Activated CD4-positive, alpha-beta T cell treated with anti-CD3 and anti-CD28 coated beads for 36 hours (primary cell): ENCODE measurements at regions not wholly inside any gene's neighbourhood (a gene's known extent, or its start where the extent isn't known, plus 50 kb on each side); places are given as distances from the start of the nearest gene placed in this dataset.

Source experiments
- ATAC-seq: fragments of 200-7000 bp; cut with Tn5 transposase; one replicate; pipeline ENCODE4 v1.10.0; 2021; ENCODE audit warnings: mild to moderate bottlenecking, moderate library complexity
- CTCF ChIA-PET: fragments of 350-600 bp; sonication (Branson Sonifier 250); formaldehyde crosslinking; loops from one replicate; lab custom pipeline; 2021; ENCODE audit warnings: antibody characterized with exemption; lab: Charles Lee
- POLR2A ChIA-PET: fragments of 350-600 bp; sonication (Branson Sonifier 250); formaldehyde crosslinking; loops from one replicate; lab custom pipeline; 2021; ENCODE audit warnings: antibody characterized with exemption, inconsistent platforms; lab: Charles Lee
- DNase-seq: peaks from one replicate; pipeline ENCODE4 v3.0.0-alpha.2; 2020
- H3K27ac Mint-ChIP-seq: one replicate; pipeline ENCODE4 v1.8.0; 2021; ENCODE audit warnings: mixed read lengths
- H3K27me3 Mint-ChIP-seq: one replicate; pipeline ENCODE4 v1.8.0; 2021; ENCODE audit warnings: mixed read lengths
- H3K36me3 Mint-ChIP-seq: one replicate; pipeline ENCODE4 v1.8.0; 2021; ENCODE audit warnings: low read depth, mixed read lengths
- H3K4me1 Mint-ChIP-seq: one replicate; pipeline ENCODE4 v1.8.0; 2021; ENCODE audit warnings: mixed read lengths
- H3K4me3 Mint-ChIP-seq: one replicate; pipeline ENCODE4 v1.8.0; 2021; ENCODE audit warnings: mild to moderate bottlenecking, moderate library complexity, mixed read lengths
- H3K9me3 Mint-ChIP-seq: one replicate; pipeline ENCODE4 v1.8.0; 2021; ENCODE audit warnings: low read depth, mixed read lengths
- intact Hi-C, 2 experiments: fragments of 100-400 bp; cut with DNase I in 1 of 2; cut with micrococcal nuclease in 1 of 2; formaldehyde crosslinking; loops; one replicate each; pipeline versions ENCODE4 v1.14.2 to v1.15.1; 2022 to 2024; cut with DNase I, micrococcal nuclease

- intact Hi-C loops, result no loop called here
- ChIA-PET POLR2A (no interaction called here), CTCF (interaction anchor here (0.6 kb wide), 1 partner anchor 650 kb away, joined by 3 read pairs; no protein-coding TSS in a partner anchor)
- Mint-ChIP-seq H3K9me3 (no peaks in the 10 kb centered on the region), H3K36me3 (no peaks in the 10 kb centered on the region), H3K27me3 (peaks cover 7% of the 10 kb centered on the region), H3K4me3 (no peak overlapping the region), H3K27ac (no peak overlapping the region), H3K4me1 (no peaks in the 10 kb centered on the region)
- ATAC-seq (no peak), DNase-seq (no peak)
Observed at GRCh38 chr2:200087451-200087850, 132.1 kb downstream of the MAIP1 start.

- Mint-ChIP-seq H3K27me3 (peaks cover 10% of the 10 kb centered on the region), H3K4me1 (no peaks in the 10 kb centered on the region), H3K27ac (no peak overlapping the region), H3K4me3 (no peak overlapping the region), H3K36me3 (no peaks in the 10 kb centered on the region), H3K9me3 (no peaks in the 10 kb centered on the region)
- intact Hi-C loops, result no loop called here
- ChIA-PET POLR2A (no interaction called here), CTCF (no interaction called here)
- no peak for DNase-seq
- ATAC-seq, result no peak
Observed at GRCh38 chr2:200089040-200089755, 133.8 kb downstream of the MAIP1 start.

DNA sequence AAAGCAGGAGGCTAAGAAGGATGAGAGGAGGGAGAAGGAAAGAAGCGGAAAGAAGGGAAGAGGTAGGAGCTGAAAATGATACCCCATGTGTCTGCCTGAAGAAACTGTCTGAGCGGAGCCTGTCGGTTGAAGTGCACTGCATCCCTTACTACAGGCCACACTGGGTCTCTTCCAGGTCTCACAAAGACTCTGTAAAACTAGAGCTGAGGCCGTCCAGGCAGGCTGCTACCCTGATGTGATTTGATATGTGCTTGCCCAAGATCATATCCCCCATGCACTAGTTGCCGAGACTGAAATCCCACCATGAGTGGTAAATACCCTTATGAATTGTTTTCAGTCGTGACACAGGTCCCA, 134.4 kb downstream of the MAIP1 start:
- CTCF ChIA-PET, result no interaction called here

DNA sequence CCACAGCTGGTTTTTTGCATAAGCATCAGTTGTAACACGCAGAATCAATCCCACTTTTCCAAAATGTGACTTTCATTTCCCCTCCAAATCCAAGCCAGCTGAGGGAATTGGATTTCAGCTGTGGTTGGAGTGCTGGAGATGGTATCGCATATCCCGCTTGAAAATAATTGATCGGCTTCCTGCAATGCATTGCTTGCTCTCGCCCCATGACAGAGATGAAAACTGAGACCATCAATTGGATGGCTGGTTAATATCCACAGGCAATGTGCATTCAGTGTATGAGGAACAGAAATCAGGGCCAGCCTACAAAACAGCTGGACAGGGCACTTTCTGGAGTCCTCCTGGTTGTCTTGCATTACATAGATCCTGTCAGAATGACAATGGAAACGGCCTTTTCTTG, 135.3 kb downstream of the MAIP1 start:
- no peaks in the 10 kb centered on the region for H3K36me3 Mint-ChIP-seq
- H3K4me1 Mint-ChIP-seq, result no peaks in the 10 kb centered on the region
- ATAC-seq (no peak), DNase-seq (no peak)
- intact Hi-C loops, result no loop called here
- no peaks in the 10 kb centered on the region for H3K9me3 Mint-ChIP-seq
- H3K27me3 Mint-ChIP-seq, result peaks cover 10% of the 10 kb centered on the region
- POLR2A ChIA-PET, result no interaction called here
- no peak overlapping the region for H3K27ac Mint-ChIP-seq
- no peak overlapping the region for H3K4me3 Mint-ChIP-seq
- CTCF ChIA-PET, result no interaction called here

More for the DNA sequence above, 134.4 kb downstream of the MAIP1 start:
- DNase-seq (no peak), ATAC-seq (no peak)
- intact Hi-C loops, result no loop called here
- no peaks in the 10 kb centered on the region for H3K9me3 Mint-ChIP-seq
- peaks cover 10% of the 10 kb centered on the region for H3K27me3 Mint-ChIP-seq
- H3K36me3 Mint-ChIP-seq, result no peaks in the 10 kb centered on the region
- H3K27ac Mint-ChIP-seq, result no peak overlapping the region
- POLR2A ChIA-PET, result no interaction called here
- no peak overlapping the region for H3K4me3 Mint-ChIP-seq
- H3K4me1 Mint-ChIP-seq, result no peaks in the 10 kb centered on the region

GRCh38 chr2:200091126-200091525, 135.7 kb downstream of the MAIP1 start:
- Mint-ChIP-seq H3K36me3 (no peaks in the 10 kb centered on the region), H3K9me3 (no peaks in the 10 kb centered on the region), H3K4me1 (no peaks in the 10 kb centered on the region), H3K27me3 (peaks cover 10% of the 10 kb centered on the region), H3K27ac (no peak overlapping the region), H3K4me3 (no peak overlapping the region)
- intact Hi-C loops, result no loop called here
- no peak for DNase-seq
- no peak for ATAC-seq
- ChIA-PET POLR2A (no interaction called here), CTCF (no interaction called here)

DNA sequence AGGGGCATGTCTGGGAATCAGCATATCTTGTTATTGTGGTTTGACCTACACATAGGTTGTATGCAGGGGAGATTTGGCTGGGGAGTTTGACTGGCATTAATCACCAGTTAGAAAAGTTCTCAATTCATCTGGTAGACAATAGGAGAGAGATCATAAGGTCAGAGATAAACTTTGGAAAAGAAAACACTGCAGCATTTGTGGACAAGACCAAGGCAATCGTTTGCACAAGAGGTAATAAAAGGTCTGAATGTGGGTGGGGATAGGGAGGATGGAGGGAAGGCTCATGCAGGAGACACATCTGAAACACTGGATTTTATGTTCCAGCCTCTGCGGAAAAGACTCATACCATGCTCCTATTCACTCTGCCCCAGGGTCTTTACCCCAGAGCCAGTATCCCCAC, 136.9 kb downstream of the MAIP1 start:
- no peaks in the 10 kb centered on the region for H3K4me1 Mint-ChIP-seq
- ChIA-PET POLR2A (no interaction called here), CTCF (interaction anchor here (0.6 kb wide), 1 partner anchor 445 kb away, joined by 3 read pairs; no protein-coding TSS in a partner anchor)
- H3K27me3 Mint-ChIP-seq, result peaks cover 13% of the 10 kb centered on the region
- no peak overlapping the region for H3K27ac Mint-ChIP-seq
- H3K9me3 Mint-ChIP-seq, result no peaks in the 10 kb centered on the region
- no peak overlapping the region for H3K4me3 Mint-ChIP-seq
- intact Hi-C loops, result no loop called here
- H3K36me3 Mint-ChIP-seq, result no peaks in the 10 kb centered on the region
- DNase-seq, result no peak
- no peak for ATAC-seq

DNA sequence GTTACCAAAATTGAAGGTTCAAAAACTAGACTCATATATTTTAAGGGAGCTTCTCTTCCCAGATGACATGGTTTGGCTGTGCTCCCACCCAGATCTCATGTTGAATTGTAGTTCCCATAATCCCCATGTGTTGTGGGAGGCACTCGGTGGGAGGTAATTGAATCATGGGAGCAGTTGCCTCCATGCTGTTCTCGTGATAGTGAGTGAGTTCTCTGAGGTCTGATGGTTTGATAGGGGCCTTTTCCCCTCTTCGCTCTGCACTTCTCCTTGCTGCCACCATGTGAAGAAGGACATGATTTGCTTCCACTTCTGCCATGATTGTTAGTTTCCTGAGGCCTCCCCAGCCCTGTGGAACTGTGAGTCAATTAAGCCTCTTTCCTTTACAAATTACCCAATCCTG, 140.1 kb downstream of the MAIP1 start:
- Mint-ChIP-seq H3K9me3 (no peaks in the 10 kb centered on the region), H3K27me3 (peaks cover 13% of the 10 kb centered on the region), H3K27ac (no peak overlapping the region), H3K36me3 (no peaks in the 10 kb centered on the region), H3K4me3 (no peak overlapping the region), H3K4me1 (no peaks in the 10 kb centered on the region)
- intact Hi-C loops, result no loop called here
- CTCF ChIA-PET, result no interaction called here
- ATAC-seq (no peak), DNase-seq (no peak)
- POLR2A ChIA-PET, result no interaction called here

GRCh38 chr2:200099256-200099655, 143.9 kb downstream of the MAIP1 start:
- Mint-ChIP-seq H3K9me3 (no peaks in the 10 kb centered on the region), H3K4me1 (no peaks in the 10 kb centered on the region), H3K36me3 (no peaks in the 10 kb centered on the region), H3K27me3 (peaks cover 9% of the 10 kb centered on the region), H3K27ac (no peak overlapping the region), H3K4me3 (no peak overlapping the region)
- DNase-seq (no peak), ATAC-seq (no peak)
- intact Hi-C loops, result no loop called here
- ChIA-PET CTCF (no interaction called here), POLR2A (no interaction called here)

DNA sequence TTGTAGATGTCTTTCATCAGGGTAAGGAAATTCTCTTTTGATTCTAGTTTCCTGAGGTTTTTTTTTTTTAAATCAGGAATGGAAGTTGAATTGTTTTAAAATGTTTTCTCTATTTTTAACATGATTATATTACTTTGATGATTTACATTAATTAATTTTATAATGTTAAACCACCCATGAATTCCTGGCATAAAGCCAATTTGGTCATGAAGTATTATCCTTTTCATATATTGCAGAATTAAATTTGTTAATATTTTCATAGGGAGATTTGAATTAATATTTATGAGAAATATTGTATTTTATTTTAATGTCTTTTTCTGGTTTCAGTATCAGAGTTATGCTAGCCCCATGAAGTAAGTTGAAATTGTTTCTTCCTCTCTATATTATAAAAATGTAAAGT, 144.6 kb downstream of the MAIP1 start:
- H3K27me3 Mint-ChIP-seq, result peaks cover 9% of the 10 kb centered on the region

GRCh38 chr2:200101922-200102321, 146.5 kb downstream of the MAIP1 start:
- Mint-ChIP-seq H3K27me3 (peaks cover 6% of the 10 kb centered on the region), H3K9me3 (no peaks in the 10 kb centered on the region), H3K27ac (no peak overlapping the region), H3K4me1 (no peaks in the 10 kb centered on the region), H3K36me3 (no peaks in the 10 kb centered on the region), H3K4me3 (no peak overlapping the region)
- CTCF ChIA-PET, result interaction anchor here (0.6 kb wide), 1 partner anchor 46 kb away, joined by 4 read pairs; no protein-coding TSS in a partner anchor
- DNase-seq (no peak), ATAC-seq (no peak)
- intact Hi-C loops, result no loop called here
- POLR2A ChIA-PET, result no interaction called here

More for the DNA sequence above, 144.6 kb downstream of the MAIP1 start:
- H3K36me3 Mint-ChIP-seq, result no peaks in the 10 kb centered on the region
- DNase-seq (no peak), ATAC-seq (no peak)
- intact Hi-C loops, result no loop called here
- no peaks in the 10 kb centered on the region for H3K9me3 Mint-ChIP-seq
- no peaks in the 10 kb centered on the region for H3K4me1 Mint-ChIP-seq
- H3K4me3 Mint-ChIP-seq, result no peak overlapping the region
- ChIA-PET CTCF (no interaction called here), POLR2A (no interaction called here)
- H3K27ac Mint-ChIP-seq, result no peak overlapping the region

DNA sequence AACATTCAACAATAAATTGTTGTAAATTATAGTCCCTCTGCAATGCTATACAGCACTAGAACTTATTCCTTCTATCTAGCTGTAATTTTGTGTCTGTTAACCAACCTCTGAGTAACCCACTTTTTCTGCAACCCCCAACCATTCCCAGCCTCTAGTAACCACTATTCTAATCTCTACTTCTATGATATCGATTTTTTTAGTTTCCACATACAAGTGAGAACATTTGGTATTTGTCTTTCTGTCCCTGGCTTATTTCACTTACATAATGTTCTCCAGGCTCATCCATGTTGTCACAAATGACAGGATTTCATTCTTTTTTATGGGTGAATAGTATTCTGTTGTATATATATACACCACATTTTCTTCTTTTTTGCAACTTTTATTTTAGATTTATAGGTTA, 147.6 kb downstream of the MAIP1 start:
- H3K27ac Mint-ChIP-seq, result no peak overlapping the region
- no peaks in the 10 kb centered on the region for H3K36me3 Mint-ChIP-seq
- H3K27me3 Mint-ChIP-seq, result peaks cover 6% of the 10 kb centered on the region
- H3K4me1 Mint-ChIP-seq, result no peaks in the 10 kb centered on the region
- DNase-seq (no peak), ATAC-seq (no peak)
- POLR2A ChIA-PET, result no interaction called here
- CTCF ChIA-PET, result no interaction called here
- no peak overlapping the region for H3K4me3 Mint-ChIP-seq
- H3K9me3 Mint-ChIP-seq, result no peaks in the 10 kb centered on the region
- intact Hi-C loops, result no loop called here

GRCh38 chr2:200104015-200104414, 148.6 kb downstream of the MAIP1 start:
- Mint-ChIP-seq H3K36me3 (no peaks in the 10 kb centered on the region), H3K27ac (no peak overlapping the region), H3K27me3 (peaks cover 8% of the 10 kb centered on the region), H3K4me1 (no peaks in the 10 kb centered on the region), H3K4me3 (no peak overlapping the region), H3K9me3 (no peaks in the 10 kb centered on the region)
- ATAC-seq (no peak), DNase-seq (no peak)
- POLR2A ChIA-PET, result no interaction called here
- CTCF ChIA-PET, result no interaction called here
- intact Hi-C loops, result no loop called here
